H1 (cell line): ENCODE measurements at regions not wholly inside any gene's neighbourhood (a gene's known extent, or its start where the extent isn't known, plus 50 kb on each side); places are given as distances from the start of the nearest gene placed in this dataset.

Source experiments
- CTCF ChIA-PET: fragments of 300-600 bp; sonication (Branson Sonifier 250); formaldehyde crosslinking; loops from one replicate; lab custom pipeline; 2021; ENCODE audit not compliant: partially characterized antibody; lab: Charles Lee
- POLR2A ChIA-PET: fragments of 300-600 bp; sonication (Branson Sonifier 250); formaldehyde crosslinking; loops from one replicate; lab custom pipeline; 2021; ENCODE audit warnings: inconsistent platforms; ENCODE audit not compliant: partially characterized antibody; lab: Charles Lee
- DNase-seq, 2 experiments: peaks; one replicate each; pipeline versions ENCODE4 v3.0.0 to v3.0.0-alpha.2; 2010 to 2022; ENCODE audit warnings: low spot score in 2 of 2, low read depth in 1 of 2, mixed read lengths in 1 of 2
- FAIRE-seq: peaks from 2 replicates; lab custom pipeline; 2011; peaks lifted over from hg19 to GRCh38; lab: Jason Lieb, UNC
- H2AFZ ChIP-seq: 2 replicates; pipeline ENCODE4 v1.8.1; 2012; ENCODE audit warnings: low read length, inconsistent platforms
- H2AK5ac ChIP-seq: 2 replicates; pipeline ENCODE4 v1.6.1; 2013; ENCODE audit warnings: low read depth, low read length
- H2BK120ac ChIP-seq: replicated peaks from 2 replicates; pipeline ENCODE3; 2013; ENCODE audit warnings: low read depth, low read length, inconsistent platforms
- H2BK12ac ChIP-seq: 2 replicates; pipeline ENCODE4 v1.6.1; 2013; ENCODE audit warnings: low read depth, low read length
- H2BK15ac ChIP-seq: 2 replicates; pipeline ENCODE4 v1.6.1; 2013; ENCODE audit warnings: low read length
- H2BK20ac ChIP-seq: 2 replicates; pipeline ENCODE4 v1.6.1; 2013; ENCODE audit warnings: low read length
- H2BK5ac ChIP-seq: 2 replicates; pipeline ENCODE4 v1.6.1; 2013; ENCODE audit warnings: low read depth, low read length
- H3K14ac ChIP-seq: 2 replicates; pipeline ENCODE4 v1.6.1; 2013; ENCODE audit warnings: inconsistent platforms; ENCODE audit not compliant: insufficient read length
- H3K18ac ChIP-seq: 2 replicates; pipeline ENCODE4 v1.6.1; 2013; ENCODE audit warnings: low read length; ENCODE audit errors: extremely low read depth
- H3K23ac ChIP-seq: 2 replicates; pipeline ENCODE4 v1.6.1; 2013; ENCODE audit warnings: inconsistent platforms; ENCODE audit not compliant: insufficient read length
- H3K23me2 ChIP-seq: 2 replicates; pipeline ENCODE4 v1.6.1; 2013; ENCODE audit warnings: low read depth, low read length
- H3K27ac ChIP-seq: 2 replicates; pipeline ENCODE4 v1.6.1; 2011; ENCODE audit warnings: low read depth, low read length, inconsistent platforms
- H3K27me3 ChIP-seq, 4 experiments: replicated peaks in 1 of 4; 1 replicate in 1 of 4; 2 replicates in 3 of 4; pipeline versions ENCODE4 v1.6.1 to v1.8.1; 2011 to 2013; ENCODE audit warnings: low read length in 3 of 4, mild to moderate bottlenecking in 3 of 4, inconsistent platforms in 2 of 4, mixed read lengths in 2 of 4, moderate library complexity in 1 of 4; ENCODE audit not compliant: control insufficient read depth in 3 of 4, insufficient read depth in 3 of 4; ENCODE audit errors: extremely low read depth in 1 of 4
- H3K36me3 ChIP-seq, 4 experiments: 2 replicates each; pipeline versions ENCODE4 v1.6.1 to v1.8.1; 2011 to 2013; ENCODE audit warnings: mild to moderate bottlenecking in 4 of 4, low read length in 3 of 4, moderate library complexity in 2 of 4, control low read depth in 1 of 4, inconsistent platforms in 1 of 4; ENCODE audit not compliant: insufficient read depth in 4 of 4, control insufficient read depth in 2 of 4
- H3K4ac ChIP-seq: replicated peaks from 2 replicates; pipeline ENCODE3; 2013; ENCODE audit warnings: low read length, low read depth, mixed read lengths, inconsistent platforms; ENCODE audit not compliant: insufficient read length
- H3K4me1 ChIP-seq, 4 experiments: replicated peaks in 1 of 4; 1 replicate in 1 of 4; 2 replicates in 3 of 4; pipeline versions ENCODE4 v1.6.1 to v1.8.1; 2011 to 2013; ENCODE audit warnings: low read length in 3 of 4, inconsistent platforms in 2 of 4, mixed read lengths in 1 of 4; ENCODE audit not compliant: insufficient read depth in 4 of 4, control insufficient read depth in 3 of 4
- H3K4me2 ChIP-seq, 2 experiments: 2 replicates each; pipeline versions ENCODE4 v1.6.1 to v1.8.1; 2011 to 2013; ENCODE audit warnings: low read depth in 2 of 2, low read length in 2 of 2, control low read depth in 1 of 2, inconsistent platforms in 1 of 2, mild to moderate bottlenecking in 1 of 2; ENCODE audit not compliant: insufficient read depth in 1 of 2
- H3K4me3 ChIP-seq, 4 experiments: fragments of 200-600, 300-600 bp in 1 of 4; sonication (generic), shearing (Covaris generic), sonication (Bioruptor Twin) in 1 of 4; 2 replicates each; pipeline versions ENCODE4 v1.5.1 to v1.8.1; 2011 to 2016; ENCODE audit warnings: low read length in 4 of 4, low read depth in 3 of 4, control low read depth in 2 of 4, inconsistent platforms in 2 of 4, mild to moderate bottlenecking in 2 of 4, mixed read lengths in 1 of 4, moderate library complexity in 1 of 4; ENCODE audit not compliant: insufficient read depth in 2 of 4; ENCODE audit errors: extremely low read depth in 1 of 4
- H3K56ac ChIP-seq: replicated peaks from 2 replicates; pipeline ENCODE3; 2013; ENCODE audit warnings: low read depth, mild to moderate bottlenecking, mixed read lengths, low read length, inconsistent platforms; ENCODE audit not compliant: insufficient read length
- H3K79me1 ChIP-seq: 2 replicates; pipeline ENCODE4 v1.6.1; 2013; ENCODE audit warnings: low read depth, low read length, control low read depth
- H3K79me2 ChIP-seq, 2 experiments: 2 replicates each; pipeline versions ENCODE4 v1.6.1 to v1.8.1; 2012 to 2013; ENCODE audit warnings: low read length in 2 of 2, mild to moderate bottlenecking in 2 of 2, inconsistent platforms in 1 of 2; ENCODE audit not compliant: insufficient read depth in 2 of 2, control insufficient read depth in 1 of 2
- H3K9ac ChIP-seq, 4 experiments: replicated peaks in 1 of 4; 1 replicate in 1 of 4; 2 replicates in 3 of 4; pipeline versions ENCODE4 v1.6.1 to v1.8.1; 2011 to 2013; ENCODE audit warnings: low read depth in 3 of 4, low read length in 3 of 4, control low read depth in 2 of 4, mild to moderate bottlenecking in 2 of 4, moderate library complexity in 2 of 4, inconsistent platforms in 1 of 4; ENCODE audit errors: extremely low read depth in 1 of 4
- H3K9me3 ChIP-seq, 2 experiments: 2 replicates each; pipeline versions ENCODE4 v1.6.1 to v1.8.1; 2012 to 2013; ENCODE audit warnings: mild to moderate bottlenecking in 2 of 2, moderate library complexity in 2 of 2, control low read depth in 1 of 2, inconsistent platforms in 1 of 2, low read depth in 1 of 2, low read length in 1 of 2, mixed read lengths in 1 of 2; ENCODE audit not compliant: insufficient read depth in 2 of 2
- H4K20me1 ChIP-seq, 2 experiments: replicated peaks in 1 of 2; 2 replicates each; pipeline versions ENCODE3 to v1.8.1; 2011 to 2013; ENCODE audit warnings: inconsistent platforms in 2 of 2, low read length in 2 of 2, mild to moderate bottlenecking in 1 of 2; ENCODE audit not compliant: insufficient read depth in 2 of 2, control insufficient read depth in 1 of 2
- H4K5ac ChIP-seq: 2 replicates; pipeline ENCODE4 v1.6.1; 2013; ENCODE audit warnings: low read length, low read depth, mixed read lengths, inconsistent platforms; ENCODE audit not compliant: insufficient read length
- H4K8ac ChIP-seq: 2 replicates; pipeline ENCODE4 v1.8.0; 2013; ENCODE audit warnings: mild to moderate bottlenecking, moderate library complexity, low read length, inconsistent platforms; ENCODE audit not compliant: insufficient read depth; ENCODE audit errors: extremely low read depth
- H4K91ac ChIP-seq: replicated peaks from 2 replicates; pipeline ENCODE3; 2013; ENCODE audit warnings: low read length, mixed read lengths, inconsistent platforms; ENCODE audit not compliant: insufficient read length
- GABPA ChIP-seq: IDR thresholded peaks from 2 replicates; pipeline ENCODE4 v1.6.1; 2011; ENCODE audit warnings: mild to moderate bottlenecking, low read length, moderate library complexity, borderline replicate concordance; ENCODE audit not compliant: insufficient read depth
- NANOG ChIP-seq: IDR thresholded peaks from 2 replicates; pipeline ENCODE4 v1.6.1; 2011; ENCODE audit warnings: low read length, low read depth, mild to moderate bottlenecking, inconsistent platforms; ENCODE audit not compliant: insufficient read depth, poor library complexity, severe bottlenecking
- RBBP5 ChIP-seq: IDR thresholded peaks from 2 replicates; pipeline ENCODE4 v1.7.1; 2012; ENCODE audit warnings: low read depth, mild to moderate bottlenecking, inconsistent platforms, low read length, moderate library complexity, borderline replicate concordance
- TCF12 ChIP-seq: IDR thresholded peaks from 2 replicates; pipeline ENCODE4 v1.6.1; 2011; ENCODE audit warnings: low read depth, mild to moderate bottlenecking, low read length
- WGBS, 2 experiments: shearing (Covaris generic) in 1 of 2; methylation state at CpG; one replicate each; pipeline versions ENCODE4 v1.1.6 to v1.1.7; 2013 to 2015; ENCODE audit warnings: low lambda C conversion rate in 2 of 2, mixed read lengths in 2 of 2, inconsistent platforms in 1 of 2, low coverage in 1 of 2, missing lambda C conversion rate in 1 of 2; ENCODE audit not compliant: insufficient replicate concordance in 2 of 2, insufficient coverage in 1 of 2, insufficient read length in 1 of 2; ENCODE audit errors: extremely low coverage in 1 of 2, missing lambda C conversion rate in 1 of 2; 5-methylcytosine and 5-hydroxymethylcytosine counted together

DNA sequence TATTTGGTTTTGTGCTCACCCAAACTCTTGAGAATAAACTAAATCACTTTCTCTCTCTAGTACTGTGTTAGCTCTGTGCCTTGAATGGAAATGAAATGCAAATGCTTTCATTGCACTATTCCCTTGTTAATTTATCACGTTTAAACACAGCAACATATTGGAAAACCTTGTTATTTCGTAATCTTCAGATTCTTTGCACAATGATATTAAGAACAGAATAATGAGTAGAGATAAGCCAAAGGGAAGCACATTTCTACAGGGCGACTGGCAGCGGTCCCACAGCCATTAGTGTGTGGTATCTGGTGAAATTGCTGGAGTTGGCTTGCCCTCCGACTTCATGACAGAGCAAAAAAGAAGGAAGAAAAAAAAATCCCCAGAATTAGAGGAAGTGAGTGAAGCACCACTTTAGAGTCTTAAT lies 166.1 kb upstream of the E2F7 start:
- Histone ChIP-seq H3K27ac (no peak overlapping the region), H3K23me2 (no peaks in the 10 kb centered on the region; the same call in 1 of the 2 replicates), H4K5ac (no peak overlapping the region), H3K4me1 (peaks cover 0 to 7% (median 3%) of the 10 kb centered on the region in 4 experiments; a peak in 3 of 7 replicates), H2AK5ac (no peak overlapping the region), H3K4me3 (no peak overlapping the region), H4K8ac (no peak overlapping the region), H3K14ac (no peak overlapping the region), H3K79me2 (no peaks in the 10 kb centered on the region), H3K4ac (no peak overlapping the region), H3K23ac (no peak overlapping the region), H2BK12ac (0 out of 2 replicates have a peak overlapping the region, but pooled peaks have one; percentile 6), H2AFZ (0 out of 2 replicates have a peak overlapping the region, but pooled peaks have one; percentile 77), H4K91ac (no peak overlapping the region), H3K36me3 (no peaks in the 10 kb centered on the region), H3K79me1 (no peaks in the 10 kb centered on the region), H2BK20ac (no peak overlapping the region), H3K9ac (no peak overlapping the region), H3K27me3 (no peaks in the 10 kb centered on the region), H2BK5ac (no peak overlapping the region; the same call in 1 of the 2 replicates), H3K9me3 (no peaks in the 10 kb centered on the region), H2BK120ac (no peak overlapping the region), H3K56ac (no peak overlapping the region), H3K4me2 (no peak overlapping the region), H3K18ac (no peak overlapping the region), H4K20me1 (no peaks in the 10 kb centered on the region), H2BK15ac (no peak overlapping the region)
- ChIA-PET CTCF (no interaction called here), POLR2A (no interaction called here)
- TF ChIP-seq NANOG (no peak), TCF12 (no peak), GABPA (no peak), RBBP5 (no peak)
- DNase-seq (no peak), FAIRE-seq (no peak)
- 77% methylated on average over 5 of the region's 5 CpGs; no CpG with 5 or more reads in 1 of the 2 experiments for WGBS, 2 experiments
